Duodenal mucosa (tissue), 2 donors: ENCODE measurements at regions not wholly inside any gene's neighbourhood (a gene's known extent, or its start where the extent isn't known, plus 50 kb on each side); places are given as distances from the start of the nearest gene placed in this dataset.

Source experiments
- H3K27ac ChIP-seq: one replicate; pipeline ENCODE4 v1.7.0; 2013; ENCODE audit warnings: low read depth, low read length
- H3K27me3 ChIP-seq, 2 donors: one replicate each; pipeline ENCODE4 v1.7.0; 2013; ENCODE audit warnings: low read length in 2 of 2, control low read depth in 1 of 2; ENCODE audit not compliant: insufficient read depth in 2 of 2, control insufficient read depth in 1 of 2
- H3K36me3 ChIP-seq, 2 donors: one replicate each; pipeline ENCODE4 v1.7.0; 2013; ENCODE audit warnings: low read length in 2 of 2, control low read depth in 1 of 2; ENCODE audit not compliant: insufficient read depth in 2 of 2, control insufficient read depth in 1 of 2
- H3K4me1 ChIP-seq, 2 donors: one replicate each; pipeline ENCODE4 v1.7.0; 2013; ENCODE audit warnings: low read length in 2 of 2, control low read depth in 1 of 2; ENCODE audit not compliant: insufficient read depth in 2 of 2, control insufficient read depth in 1 of 2
- H3K4me3 ChIP-seq, 2 donors: one replicate each; pipeline ENCODE4 v1.7.0; 2013; ENCODE audit warnings: low read length in 2 of 2, low read depth in 1 of 2
- H3K9ac ChIP-seq, 2 donors: one replicate each; pipeline ENCODE4 v1.7.0; 2013; ENCODE audit warnings: low read length in 2 of 2, low read depth in 1 of 2
- H3K9me3 ChIP-seq, 2 donors: one replicate each; pipeline ENCODE4 v1.7.0; 2013; ENCODE audit warnings: low read length in 2 of 2, control low read depth in 1 of 2; ENCODE audit not compliant: control insufficient read depth in 1 of 2

GRCh38 chr14:98999901-99000300 is 272.1 kb downstream of the BCL11B start:
- H3K4me3 ChIP-seq: no peak overlapping the region
- H3K36me3 ChIP-seq: no peaks in the 10 kb centered on the region
- H3K9me3 ChIP-seq: no peaks in the 10 kb centered on the region
- H3K9ac ChIP-seq: no peak overlapping the region
- H3K27ac ChIP-seq: no peak overlapping the region
- no peaks in the 10 kb centered on the region for H3K27me3 ChIP-seq
- peaks cover 15 to 25% of the 10 kb centered on the region in 2 donors for H3K4me1 ChIP-seq

GRCh38 chr14:99001241-99001640 is 270.8 kb downstream of the BCL11B start:
- Histone ChIP-seq H3K9me3 (no peaks in the 10 kb centered on the region), H3K4me1 (peaks cover 15 to 24% of the 10 kb centered on the region in 2 donors), H3K4me3 (no peak overlapping the region), H3K36me3 (no peaks in the 10 kb centered on the region), H3K27me3 (no peaks in the 10 kb centered on the region), H3K27ac (no peak overlapping the region), H3K9ac (no peak overlapping the region)

GRCh38 chr14:99003646-99004045 is 268.4 kb downstream of the BCL11B start:
- Histone ChIP-seq H3K27ac (no peak overlapping the region), H3K4me1 (peaks cover 0 to 3% of the 10 kb centered on the region in 2 donors), H3K27me3 (no peaks in the 10 kb centered on the region)

GRCh38 chr14:99004112-99004511 is 267.9 kb downstream of the BCL11B start:
- Histone ChIP-seq H3K9me3 (no peaks in the 10 kb centered on the region), H3K27me3 (no peaks in the 10 kb centered on the region), H3K9ac (no peak overlapping the region), H3K4me1 (no peaks in the 10 kb centered on the region), H3K4me3 (no peak overlapping the region), H3K27ac (no peak overlapping the region), H3K36me3 (no peaks in the 10 kb centered on the region)

More at GRCh38 chr14:99003646-99004045, 268.4 kb downstream of the BCL11B start:
- no peak overlapping the region for H3K4me3 ChIP-seq
- no peaks in the 10 kb centered on the region for H3K36me3 ChIP-seq
- no peak overlapping the region for H3K9ac ChIP-seq
- H3K9me3 ChIP-seq: no peaks in the 10 kb centered on the region

- Histone ChIP-seq H3K4me1 (no peaks in the 10 kb centered on the region), H3K27ac (no peak overlapping the region), H3K27me3 (no peaks in the 10 kb centered on the region), H3K36me3 (no peaks in the 10 kb centered on the region), H3K9me3 (no peaks in the 10 kb centered on the region), H3K4me3 (no peak overlapping the region), H3K9ac (no peak overlapping the region)
Observed at GRCh38 chr14:99006276-99006675, 265.7 kb downstream of the BCL11B start.

GRCh38 chr14:99007795-99008194 is 264.2 kb downstream of the BCL11B start:
- H3K4me3 ChIP-seq: no peak overlapping the region
- no peaks in the 10 kb centered on the region for H3K27me3 ChIP-seq
- no peaks in the 10 kb centered on the region for H3K36me3 ChIP-seq
- H3K9ac ChIP-seq: no peak overlapping the region
- H3K4me1 ChIP-seq: no peaks in the 10 kb centered on the region
- H3K9me3 ChIP-seq: no peaks in the 10 kb centered on the region
- no peak overlapping the region for H3K27ac ChIP-seq

GRCh38 chr14:99009871-99010270 is 262.1 kb downstream of the BCL11B start:
- no peak overlapping the region for H3K9ac ChIP-seq
- H3K27me3 ChIP-seq: no peaks in the 10 kb centered on the region
- H3K4me1 ChIP-seq: no peaks in the 10 kb centered on the region
- no peaks in the 10 kb centered on the region for H3K36me3 ChIP-seq
- H3K4me3 ChIP-seq: no peak overlapping the region
- H3K9me3 ChIP-seq: no peaks in the 10 kb centered on the region
- no peak overlapping the region for H3K27ac ChIP-seq

- Histone ChIP-seq H3K4me3 (no peak overlapping the region), H3K27ac (no peak overlapping the region), H3K9ac (no peak overlapping the region), H3K27me3 (no peaks in the 10 kb centered on the region), H3K4me1 (no peaks in the 10 kb centered on the region), H3K36me3 (no peaks in the 10 kb centered on the region), H3K9me3 (no peaks in the 10 kb centered on the region)
Observed at GRCh38 chr14:99011385-99011784, 260.6 kb downstream of the BCL11B start.

GRCh38 chr14:99012703-99013102 is 259.3 kb downstream of the BCL11B start:
- Histone ChIP-seq H3K36me3 (no peaks in the 10 kb centered on the region), H3K9me3 (no peaks in the 10 kb centered on the region), H3K4me3 (no peak overlapping the region), H3K4me1 (no peaks in the 10 kb centered on the region), H3K27ac (no peak overlapping the region), H3K27me3 (no peaks in the 10 kb centered on the region), H3K9ac (no peak overlapping the region)

GRCh38 chr14:99015833-99016232 is 256.2 kb downstream of the BCL11B start:
- Histone ChIP-seq H3K27me3 (no peaks in the 10 kb centered on the region), H3K9me3 (no peaks in the 10 kb centered on the region), H3K27ac (no peak overlapping the region), H3K36me3 (no peaks in the 10 kb centered on the region), H3K4me1 (peaks cover 0 to 3% of the 10 kb centered on the region in 2 donors), H3K4me3 (no peak overlapping the region), H3K9ac (no peak overlapping the region)

- Histone ChIP-seq H3K4me3 (no peak overlapping the region), H3K4me1 (peaks cover 0 to 4% of the 10 kb centered on the region in 2 donors), H3K9me3 (no peaks in the 10 kb centered on the region), H3K27ac (no peak overlapping the region), H3K27me3 (no peaks in the 10 kb centered on the region), H3K9ac (no peak overlapping the region), H3K36me3 (no peaks in the 10 kb centered on the region)
Observed at GRCh38 chr14:99023371-99023770, 248.6 kb downstream of the BCL11B start.
